ENCODE measurements at regions not wholly inside any gene's neighbourhood (a gene's known extent, or its start where the extent isn't known, plus 50 kb on each side); places are given as distances from the start of the nearest gene placed in this dataset.

DNA sequence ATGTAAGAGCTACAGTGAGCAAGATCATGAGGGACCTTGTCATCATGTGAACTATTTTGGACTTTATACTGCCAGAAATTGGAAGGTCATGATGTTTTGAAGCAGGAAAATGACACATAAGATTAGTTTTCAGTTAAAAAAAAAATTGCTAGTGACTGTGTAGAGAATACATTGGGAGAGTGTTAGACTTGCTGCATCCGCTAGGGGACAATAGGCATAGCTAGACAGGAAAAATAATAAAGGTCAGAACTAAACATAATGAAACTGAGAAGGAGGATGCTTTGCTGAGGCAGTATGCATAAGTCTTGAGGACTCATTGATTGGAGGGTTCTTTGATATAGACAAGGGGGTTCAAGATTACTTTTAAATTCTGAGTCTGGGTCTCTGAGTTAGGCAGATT is 275.8 kb upstream of the KCNH8 start:
- TF ChIP-seq CTCF (conservative IDR thresholded peaks at IDR 0.05; ENCODE audit: low read depth, low read length) = no peak
- no peak for TF ChIP-seq POLR2A (IDR thresholded peaks at IDR 0.05; ENCODE audit: low read depth, low read length)
- TF ChIP-seq, protein P1, sequence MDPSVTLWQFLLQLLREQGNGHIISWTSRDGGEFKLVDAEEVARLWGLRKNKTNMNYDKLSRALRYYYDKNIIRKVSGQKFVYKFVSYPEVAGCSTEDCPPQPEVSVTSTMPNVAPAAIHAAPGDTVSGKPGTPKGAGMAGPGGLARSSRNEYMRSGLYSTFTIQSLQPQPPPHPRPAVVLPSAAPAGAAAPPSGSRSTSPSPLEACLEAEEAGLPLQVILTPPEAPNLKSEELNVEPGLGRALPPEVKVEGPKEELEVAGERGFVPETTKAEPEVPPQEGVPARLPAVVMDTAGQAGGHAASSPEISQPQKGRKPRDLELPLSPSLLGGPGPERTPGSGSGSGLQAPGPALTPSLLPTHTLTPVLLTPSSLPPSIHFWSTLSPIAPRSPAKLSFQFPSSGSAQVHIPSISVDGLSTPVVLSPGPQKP (IDR thresholded peaks at IDR 0.05; ENCODE audit: borderline replicate concordance, low read depth, low read length) = no peak
- no peak for TF ChIP-seq RFX5 (IDR thresholded peaks at IDR 0.05; ENCODE audit: low read depth, low read length)
- no peak for TF ChIP-seq CHD1 (IDR thresholded peaks at IDR 0.05; ENCODE audit: low read depth, low read length)
- TF ChIP-seq RAD21 (IDR thresholded peaks at IDR 0.05; ENCODE audit: low read length) = no peak
- no peak for TF ChIP-seq RCOR1 (IDR thresholded peaks at IDR 0.05; ENCODE audit: insufficient replicate concordance, low read length)
- TF ChIP-seq BHLHE40 (IDR thresholded peaks at IDR 0.05; ENCODE audit: low read depth, low read length) = no peak
- TF ChIP-seq SMC3 (IDR thresholded peaks at IDR 0.05; ENCODE audit: low read depth, low read length) = no peak
- no peak for TF ChIP-seq MXI1 (IDR thresholded peaks at IDR 0.05; ENCODE audit: borderline replicate concordance, low read depth, low read length)
- no peak for TF ChIP-seq MAFK (IDR thresholded peaks at IDR 0.05; ENCODE audit: low read depth, low read length)
- TF ChIP-seq, protein P2, sequence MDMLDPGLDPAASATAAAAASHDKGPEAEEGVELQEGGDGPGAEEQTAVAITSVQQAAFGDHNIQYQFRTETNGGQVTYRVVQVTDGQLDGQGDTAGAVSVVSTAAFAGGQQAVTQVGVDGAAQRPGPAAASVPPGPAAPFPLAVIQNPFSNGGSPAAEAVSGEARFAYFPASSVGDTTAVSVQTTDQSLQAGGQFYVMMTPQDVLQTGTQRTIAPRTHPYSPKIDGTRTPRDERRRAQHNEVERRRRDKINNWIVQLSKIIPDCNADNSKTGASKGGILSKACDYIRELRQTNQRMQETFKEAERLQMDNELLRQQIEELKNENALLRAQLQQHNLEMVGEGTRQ (IDR thresholded peaks at IDR 0.05; ENCODE audit: low read depth, low read length) = no peak
- TF ChIP-seq CEBPB (IDR thresholded peaks at IDR 0.05; ENCODE audit: low read depth, low read length) = no peak
